Esophagus squamous epithelium (tissue), 4 donors: ENCODE measurements at regions not wholly inside any gene's neighbourhood (a gene's known extent, or its start where the extent isn't known, plus 50 kb on each side); places are given as distances from the start of the nearest gene placed in this dataset.

Source experiments
- POLR2A ChIP-seq, 4 donors: fragments of 450-650 bp; IDR thresholded peaks; one replicate each; pipeline ENCODE4 v1.6.1; 2017; ENCODE audit warnings: antibody characterized with exemption in 4 of 4, mild to moderate bottlenecking in 4 of 4, moderate library complexity in 3 of 4
- TF ChIP-seq, protein P1 (sequence below), 6 experiments: fragments of 450-650 bp in 4 of 6; fragments of 200-600 bp in 2 of 6; sonication (generic) in 2 of 6; IDR thresholded peaks; one replicate each; pipeline ENCODE4 v1.5.1; 2016 to 2019; ENCODE audit warnings: antibody characterized with exemption in 6 of 6, mild to moderate bottlenecking in 4 of 6, moderate library complexity in 4 of 6

DNA sequence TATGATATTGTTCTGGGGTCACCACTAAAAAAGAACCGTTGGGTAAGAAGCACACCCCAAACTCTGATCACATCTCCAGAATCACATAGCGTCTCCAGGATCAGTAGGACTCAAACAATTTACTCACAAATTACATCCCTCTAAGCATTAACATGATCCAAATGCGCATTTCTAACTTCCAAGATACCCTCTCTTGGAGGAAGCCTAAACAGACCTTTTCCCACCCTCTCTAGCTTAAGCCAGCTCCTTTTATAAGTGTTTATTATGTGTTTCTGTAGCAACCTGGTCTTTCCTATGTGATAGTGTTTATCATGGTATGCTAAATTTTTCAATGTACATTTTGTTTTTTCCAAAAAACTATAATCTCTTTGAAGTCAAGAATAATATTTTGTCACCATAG, 1846.5 kb downstream of the OLFM4 start:
- TF ChIP-seq, protein P1, sequence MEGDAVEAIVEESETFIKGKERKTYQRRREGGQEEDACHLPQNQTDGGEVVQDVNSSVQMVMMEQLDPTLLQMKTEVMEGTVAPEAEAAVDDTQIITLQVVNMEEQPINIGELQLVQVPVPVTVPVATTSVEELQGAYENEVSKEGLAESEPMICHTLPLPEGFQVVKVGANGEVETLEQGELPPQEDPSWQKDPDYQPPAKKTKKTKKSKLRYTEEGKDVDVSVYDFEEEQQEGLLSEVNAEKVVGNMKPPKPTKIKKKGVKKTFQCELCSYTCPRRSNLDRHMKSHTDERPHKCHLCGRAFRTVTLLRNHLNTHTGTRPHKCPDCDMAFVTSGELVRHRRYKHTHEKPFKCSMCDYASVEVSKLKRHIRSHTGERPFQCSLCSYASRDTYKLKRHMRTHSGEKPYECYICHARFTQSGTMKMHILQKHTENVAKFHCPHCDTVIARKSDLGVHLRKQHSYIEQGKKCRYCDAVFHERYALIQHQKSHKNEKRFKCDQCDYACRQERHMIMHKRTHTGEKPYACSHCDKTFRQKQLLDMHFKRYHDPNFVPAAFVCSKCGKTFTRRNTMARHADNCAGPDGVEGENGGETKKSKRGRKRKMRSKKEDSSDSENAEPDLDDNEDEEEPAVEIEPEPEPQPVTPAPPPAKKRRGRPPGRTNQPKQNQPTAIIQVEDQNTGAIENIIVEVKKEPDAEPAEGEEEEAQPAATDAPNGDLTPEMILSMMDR (IDR thresholded peaks at IDR 0.05) = no peak
- no peak for TF ChIP-seq POLR2A (IDR thresholded peaks at IDR 0.05)
